ENCODE measurements at regions not wholly inside any gene's neighbourhood (a gene's known extent, or its start where the extent isn't known, plus 50 kb on each side); places are given as distances from the start of the nearest gene placed in this dataset.

- TF ChIP-seq GATA1 (IDR thresholded peaks at IDR 0.05; ENCODE audit: low read depth, low read length) (no peak), POLR2A (IDR thresholded peaks at IDR 0.05; ENCODE audit: low read length) (no peak)
- DNase-seq = no peak
These were observed 518.2 kb downstream of the BNC2 start for GRCh38 chr9:16352251-16352650.

DNA sequence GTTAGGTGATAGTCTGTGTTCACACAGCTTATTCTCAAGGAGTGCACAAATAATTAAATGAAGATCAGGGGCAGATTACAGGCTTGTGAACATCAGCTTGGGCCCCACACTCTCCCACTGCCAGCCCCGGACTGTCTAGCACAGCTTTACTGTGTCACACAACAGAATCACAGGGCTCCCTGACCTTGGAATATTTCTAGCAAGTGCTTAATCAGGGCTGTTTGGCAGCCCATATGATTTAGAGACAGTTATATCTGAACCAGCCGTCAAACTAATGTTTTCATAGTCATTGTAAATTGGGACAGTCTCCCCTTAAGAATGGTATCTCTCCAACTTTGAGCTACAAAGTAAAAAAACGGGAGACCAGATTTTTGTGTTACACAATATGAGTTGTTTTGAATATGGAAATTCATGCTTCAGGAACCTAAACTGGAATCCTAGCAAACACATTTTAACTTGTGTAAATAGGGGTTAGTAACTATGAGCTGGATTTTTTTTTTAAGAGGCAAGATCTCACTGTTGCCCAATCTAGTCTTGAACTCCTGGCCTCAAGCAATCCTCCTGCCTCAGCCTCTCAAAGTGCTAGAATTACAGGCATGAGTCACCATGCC lies 517.6 kb downstream of the BNC2 start:
- no peak for DNase-seq

GRCh38 chr9:16356196-16356765 lies 514.2 kb downstream of the BNC2 start:
- TF ChIP-seq GATA1 (IDR thresholded peaks at IDR 0.05; ENCODE audit: low read depth, low read length) (no peak), POLR2A (IDR thresholded peaks at IDR 0.05; ENCODE audit: low read length) (no peak)
- no peak for DNase-seq

More for the DNA sequence above, 517.6 kb downstream of the BNC2 start:
- TF ChIP-seq GATA1 (IDR thresholded peaks at IDR 0.05; ENCODE audit: low read depth, low read length) = no peak
- no peak for TF ChIP-seq POLR2A (IDR thresholded peaks at IDR 0.05; ENCODE audit: low read length)

DNA sequence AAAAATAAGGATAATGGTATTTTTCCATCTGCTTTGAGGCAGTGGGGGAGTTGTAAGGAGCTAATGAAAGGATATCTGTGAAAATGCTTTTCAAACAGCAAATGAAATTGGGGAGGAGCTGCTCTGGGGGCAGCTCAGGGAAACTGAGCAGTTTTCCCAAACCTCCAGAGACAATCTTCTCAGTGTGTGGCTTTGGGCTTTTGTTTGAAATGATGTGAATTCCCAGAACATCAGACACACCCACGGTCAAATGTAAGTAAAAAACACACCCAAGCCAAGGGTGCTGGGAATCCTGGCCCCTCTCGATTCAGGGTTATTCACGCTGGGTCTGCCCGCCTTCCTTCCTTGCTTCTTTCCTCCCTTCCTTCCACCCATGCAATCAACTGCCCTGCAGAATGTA lies 512.6 kb downstream of the BNC2 start:
- no peak for TF ChIP-seq POLR2A (IDR thresholded peaks at IDR 0.05; ENCODE audit: low read length)
- TF ChIP-seq GATA1 (IDR thresholded peaks at IDR 0.05; ENCODE audit: low read depth, low read length) = no peak
- no peak for DNase-seq

DNA sequence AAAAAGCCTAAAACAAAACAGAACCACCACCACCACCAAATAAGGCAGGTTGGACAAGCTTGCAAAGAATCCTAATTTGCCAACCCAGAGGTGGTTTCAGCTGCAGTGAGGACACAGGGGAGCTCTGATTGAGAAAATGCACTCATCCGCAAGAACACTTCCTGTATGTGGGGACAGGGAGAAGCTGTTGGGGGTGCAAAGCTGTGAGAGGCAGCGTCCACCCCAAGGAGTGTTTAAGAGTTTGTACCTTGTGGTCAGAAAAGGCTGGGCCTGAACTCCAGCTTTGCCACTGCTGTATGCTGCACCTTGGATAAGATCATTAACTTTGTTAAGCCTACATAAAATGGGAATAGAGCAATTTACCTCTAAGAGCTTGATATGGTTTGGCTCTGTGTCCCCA lies 511.7 kb downstream of the BNC2 start:
- DNase-seq = no peak
- no peak for TF ChIP-seq POLR2A (IDR thresholded peaks at IDR 0.05; ENCODE audit: low read length)
